Upper lobe of left lung (tissue), 4 donors: ENCODE measurements at regions not wholly inside any gene's neighbourhood (a gene's known extent, or its start where the extent isn't known, plus 50 kb on each side); places are given as distances from the start of the nearest gene placed in this dataset.

Source experiments
- POLR2A ChIP-seq, 4 donors: fragments of 450-650 bp; IDR thresholded peaks; one replicate each; pipeline ENCODE4 v1.5.1; 2016 to 2017; ENCODE audit warnings: antibody characterized with exemption in 4 of 4, mild to moderate bottlenecking in 2 of 4
- POLR2AphosphoS5 ChIP-seq, 2 donors: sonication (generic); formaldehyde crosslinking; IDR thresholded peaks; one replicate each; pipeline ENCODE4 v1.5.1; 2017; ENCODE audit warnings: antibody characterized with exemption in 2 of 2
- TF ChIP-seq, protein P1 (sequence below), 6 experiments: fragments of 450-650 bp in 4 of 6; fragments of 200-600 bp in 2 of 6; sonication (generic) in 2 of 6; IDR thresholded peaks; one replicate each; pipeline ENCODE4 v1.5.1; 2016 to 2019; ENCODE audit warnings: antibody characterized with exemption in 6 of 6

DNA sequence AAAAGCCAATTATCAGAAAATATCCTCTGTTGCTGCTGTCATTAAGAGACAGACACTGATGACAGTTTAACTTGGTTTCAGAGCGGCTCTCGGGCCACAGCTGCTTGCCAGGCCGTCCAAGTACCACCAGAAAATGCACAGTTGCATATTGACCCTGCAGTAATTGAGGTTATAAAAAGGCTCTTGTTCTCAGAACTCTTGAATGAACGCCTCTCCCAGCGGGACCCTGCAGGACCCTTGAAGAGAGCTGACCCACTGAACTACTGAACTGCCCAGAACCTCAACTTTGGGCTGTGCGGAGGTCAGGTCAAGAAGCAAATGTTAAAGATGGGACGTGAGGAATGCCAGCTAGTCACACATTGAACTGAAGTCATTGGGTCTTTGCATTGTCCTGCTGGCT, 1559.0 kb upstream of the SLC10A2 start:
- TF ChIP-seq, protein P1, sequence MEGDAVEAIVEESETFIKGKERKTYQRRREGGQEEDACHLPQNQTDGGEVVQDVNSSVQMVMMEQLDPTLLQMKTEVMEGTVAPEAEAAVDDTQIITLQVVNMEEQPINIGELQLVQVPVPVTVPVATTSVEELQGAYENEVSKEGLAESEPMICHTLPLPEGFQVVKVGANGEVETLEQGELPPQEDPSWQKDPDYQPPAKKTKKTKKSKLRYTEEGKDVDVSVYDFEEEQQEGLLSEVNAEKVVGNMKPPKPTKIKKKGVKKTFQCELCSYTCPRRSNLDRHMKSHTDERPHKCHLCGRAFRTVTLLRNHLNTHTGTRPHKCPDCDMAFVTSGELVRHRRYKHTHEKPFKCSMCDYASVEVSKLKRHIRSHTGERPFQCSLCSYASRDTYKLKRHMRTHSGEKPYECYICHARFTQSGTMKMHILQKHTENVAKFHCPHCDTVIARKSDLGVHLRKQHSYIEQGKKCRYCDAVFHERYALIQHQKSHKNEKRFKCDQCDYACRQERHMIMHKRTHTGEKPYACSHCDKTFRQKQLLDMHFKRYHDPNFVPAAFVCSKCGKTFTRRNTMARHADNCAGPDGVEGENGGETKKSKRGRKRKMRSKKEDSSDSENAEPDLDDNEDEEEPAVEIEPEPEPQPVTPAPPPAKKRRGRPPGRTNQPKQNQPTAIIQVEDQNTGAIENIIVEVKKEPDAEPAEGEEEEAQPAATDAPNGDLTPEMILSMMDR (IDR thresholded peaks at IDR 0.05) = no peak
- TF ChIP-seq POLR2A (IDR thresholded peaks at IDR 0.05) = no peak
- TF ChIP-seq POLR2AphosphoS5 (IDR thresholded peaks at IDR 0.05) = no peak
